Ecto neural progenitor cell (in vitro differentiated cells): ENCODE measurements at regions not wholly inside any gene's neighbourhood (a gene's known extent, or its start where the extent isn't known, plus 50 kb on each side); places are given as distances from the start of the nearest gene placed in this dataset.
A peak's percentile ranks its signal among the peaks of the same experiment; 100 is the strongest.
"Not testable (repeated sequence)": the region's sequence is repeated elsewhere in the genome, so short reads cannot be mapped to it uniquely, and the experiment has no call there.

Experiments used
- DNase-seq: peaks from one replicate; pipeline ENCODE4 v3.0.0-alpha.2; 2018; ENCODE audit warnings: low spot score

GRCh38 chr10:118465300-118465874, 123.3 kb upstream of the FAM204A start:
- no peak for DNase-seq

- DNase-seq = no peak
Observed at GRCh38 chr10:118463740-118464139, 121.6 kb upstream of the FAM204A start.

GRCh38 chr10:118462401-118462800, 120.3 kb upstream of the FAM204A start:
- DNase-seq = no peak

- DNase-seq = peak; percentile 76
Observed at GRCh38 chr10:118459642-118460193, 117.6 kb upstream of the FAM204A start.

- no peak for DNase-seq
Observed at GRCh38 chr10:118458957-118459641, 117.0 kb upstream of the FAM204A start.

GRCh38 chr10:118457824-118458428, 115.8 kb upstream of the FAM204A start:
- no peak for DNase-seq

- DNase-seq = no peak
Observed at GRCh38 chr10:118455181-118455695, 113.1 kb upstream of the FAM204A start.

- no peak for DNase-seq
Observed at GRCh38 chr10:118454211-118454610, 112.1 kb upstream of the FAM204A start.

- DNase-seq = no peak
Observed at GRCh38 chr10:118452098-118452497, 110.0 kb upstream of the FAM204A start.

- DNase-seq = no peak
Observed at GRCh38 chr10:118449521-118449920, 107.4 kb upstream of the FAM204A start.

- DNase-seq = no peak
Observed at GRCh38 chr10:118448744-118449143, 106.6 kb upstream of the FAM204A start.

GRCh38 chr10:118447478-118448270, 105.5 kb upstream of the FAM204A start:
- no peak for DNase-seq

- DNase-seq = no peak
Observed at GRCh38 chr10:118445535-118445934, 103.4 kb upstream of the FAM204A start.

GRCh38 chr10:118444069-118444468, 101.9 kb upstream of the FAM204A start:
- DNase-seq = no peak

GRCh38 chr10:118442032-118442431, 99.9 kb upstream of the FAM204A start:
- DNase-seq = no peak

- no peak for DNase-seq
Observed at GRCh38 chr10:118439824-118440223, 97.7 kb upstream of the FAM204A start.

- DNase-seq = no peak
Observed at GRCh38 chr10:118436742-118437141, 94.6 kb upstream of the FAM204A start.

GRCh38 chr10:118430190-118430589, 88.1 kb upstream of the FAM204A start:
- DNase-seq = no peak

- DNase-seq = peak; percentile 93
Observed at GRCh38 chr10:118423800-118424442, 81.8 kb upstream of the FAM204A start.

- no peak for DNase-seq
Observed at GRCh38 chr10:118422241-118422640, 80.1 kb upstream of the FAM204A start.

GRCh38 chr10:118420049-118420448, 77.9 kb upstream of the FAM204A start:
- DNase-seq = not testable (repeated sequence)

- DNase-seq = no peak
Observed at GRCh38 chr10:118412932-118413331, 70.8 kb upstream of the FAM204A start.
